IMR-90 (cell line): ENCODE measurements at regions not wholly inside any gene's neighbourhood (a gene's known extent, or its start where the extent isn't known, plus 50 kb on each side); places are given as distances from the start of the nearest gene placed in this dataset.

Experiments used
- ATAC-seq: fragments of 200-7000 bp; cut with Tn5 transposase; 2 replicates; pipeline ENCODE4 v1.9.1; 2020; ENCODE audit warnings: low read depth, mild to moderate bottlenecking, moderate library complexity
- BruUV-seq: library from RNA; stranded (reverse); fragments of 400-500 nt; replicated peaks from 2 replicates; lab custom pipeline; 2021; lab: Mats Ljungman, UMichigan
- CTCF ChIA-PET: fragments of 300-600 bp; formaldehyde crosslinking; extraction: SDS; loops from one replicate; lab custom pipeline; 2021; ENCODE audit warnings: antibody characterized with exemption; lab: Yijun Ruan, JAX
- POLR2A ChIA-PET: fragments of 300-600 bp; sonication (Branson Sonifier 250); formaldehyde crosslinking; loops from one replicate; lab custom pipeline; 2022; ENCODE audit warnings: antibody characterized with exemption; ENCODE audit not compliant: unreplicated experiment; lab: Charles Lee
- DNase-seq: peaks from one replicate; pipeline ENCODE4 v3.0.0; 2013
- H2AFZ ChIP-seq: replicated peaks from 2 replicates; pipeline ENCODE3; 2013; ENCODE audit warnings: low read length, mild to moderate bottlenecking; ENCODE audit not compliant: poor library complexity
- H2AK5ac ChIP-seq: 2 replicates; pipeline ENCODE4 v1.6.1; 2013; ENCODE audit warnings: low read depth, low read length, inconsistent platforms
- H2AK9ac ChIP-seq: replicated peaks from 2 replicates; pipeline ENCODE3; 2013; ENCODE audit warnings: mild to moderate bottlenecking, low read depth, low read length, moderate library complexity; ENCODE audit not compliant: poor library complexity
- H2BK120ac ChIP-seq: 2 replicates; pipeline ENCODE4 v1.6.1; 2013; ENCODE audit warnings: low read depth, low read length, inconsistent platforms
- H2BK15ac ChIP-seq: 3 replicates; pipeline ENCODE4 v1.6.1; 2013; ENCODE audit warnings: low read depth, low read length, inconsistent platforms
- H2BK20ac ChIP-seq: 2 replicates; pipeline ENCODE4 v1.6.1; 2013; ENCODE audit warnings: low read depth, mild to moderate bottlenecking, inconsistent platforms, low read length, moderate library complexity
- H2BK5ac ChIP-seq: 2 replicates; pipeline ENCODE4 v1.6.1; 2013; ENCODE audit warnings: mild to moderate bottlenecking, low read depth, low read length, inconsistent platforms; ENCODE audit not compliant: poor library complexity, severe bottlenecking
- H3K14ac ChIP-seq: replicated peaks from 2 replicates; pipeline ENCODE4 v1.6.1; 2013; ENCODE audit warnings: low read depth, low read length, inconsistent platforms
- H3K18ac ChIP-seq: 2 replicates; pipeline ENCODE4 v1.6.1; 2013; ENCODE audit warnings: low read depth, low read length, control low read depth
- H3K23ac ChIP-seq: 2 replicates; pipeline ENCODE4 v1.6.1; 2013; ENCODE audit warnings: low read depth, low read length, inconsistent platforms
- H3K27ac ChIP-seq: 2 replicates; pipeline ENCODE4 v1.5.1; 2013; ENCODE audit warnings: mild to moderate bottlenecking, control low read depth, low read length; ENCODE audit not compliant: insufficient read depth
- H3K27me3 ChIP-seq: 2 replicates; pipeline ENCODE4 v1.6.1; 2013; ENCODE audit warnings: low read length; ENCODE audit not compliant: control insufficient read depth, insufficient read depth
- H3K36me3 ChIP-seq: 2 replicates; pipeline ENCODE4 v1.6.1; 2013; ENCODE audit warnings: low read length, mixed read lengths; ENCODE audit not compliant: control insufficient read depth, insufficient read depth
- H3K4ac ChIP-seq: 2 replicates; pipeline ENCODE4 v1.6.1; 2013; ENCODE audit warnings: low read depth, low read length, inconsistent platforms
- H3K4me1 ChIP-seq: 2 replicates; pipeline ENCODE4 v1.6.1; 2013; ENCODE audit warnings: low read length, mixed read lengths; ENCODE audit not compliant: control insufficient read depth, insufficient read depth
- H3K4me2 ChIP-seq: 2 replicates; pipeline ENCODE4 v1.6.1; 2013; ENCODE audit warnings: low read depth, mild to moderate bottlenecking, control low read depth, low read length, moderate library complexity
- H3K4me3 ChIP-seq: 2 replicates; pipeline ENCODE4 v1.5.1; 2013; ENCODE audit warnings: low read depth, mild to moderate bottlenecking, control low read depth, low read length, moderate library complexity; ENCODE audit not compliant: insufficient read depth
- H3K56ac ChIP-seq: 2 replicates; pipeline ENCODE4 v1.6.1; 2013; ENCODE audit warnings: low read length, inconsistent platforms; ENCODE audit not compliant: insufficient read depth; ENCODE audit errors: extremely low read depth
- H3K79me1 ChIP-seq, 2 experiments: 2 replicates each; pipeline ENCODE4 v1.6.1; 2013; ENCODE audit warnings: low read length in 2 of 2, inconsistent platforms in 1 of 2, low read depth in 1 of 2
- H3K9ac ChIP-seq: 2 replicates; pipeline ENCODE4 v1.6.1; 2013; ENCODE audit warnings: low read depth, low read length, control low read depth
- H3K9me1 ChIP-seq: 2 replicates; pipeline ENCODE4 v1.6.1; 2013; ENCODE audit warnings: low read length, inconsistent platforms; ENCODE audit not compliant: insufficient read depth
- H3K9me3 ChIP-seq: 2 replicates; pipeline ENCODE4 v1.6.1; 2013; ENCODE audit warnings: low read length; ENCODE audit not compliant: control insufficient read depth, insufficient read depth
- H4K20me1 ChIP-seq: 2 replicates; pipeline ENCODE4 v1.6.1; 2013; ENCODE audit warnings: low read length, inconsistent platforms; ENCODE audit not compliant: insufficient read depth
- H4K5ac ChIP-seq: 2 replicates; pipeline ENCODE4 v1.6.1; 2013; ENCODE audit warnings: mild to moderate bottlenecking, low read depth, low read length, control low read depth
- H4K8ac ChIP-seq, 2 experiments: 2 replicates each; pipeline ENCODE4 v1.6.1; 2013; ENCODE audit warnings: low read depth in 2 of 2, low read length in 2 of 2, control low read depth in 1 of 2, inconsistent platforms in 1 of 2
- H4K91ac ChIP-seq: 2 replicates; pipeline ENCODE4 v1.6.1; 2013; ENCODE audit warnings: low read depth, low read length, inconsistent platforms; ENCODE audit not compliant: insufficient read depth
- BHLHE40 ChIP-seq: fragments of 150-350 bp; IDR thresholded peaks from 2 replicates; pipeline ENCODE4 v1.6.1; 2016; ENCODE audit warnings: mild to moderate bottlenecking, low read depth, low read length
- CEBPB ChIP-seq: IDR thresholded peaks from 2 replicates; pipeline ENCODE4 v1.6.1; 2012; ENCODE audit warnings: low read depth, low read length, improper control_type of control experiment
- CHD1 ChIP-seq: IDR thresholded peaks from 2 replicates; pipeline ENCODE4 v1.6.1; 2012; ENCODE audit warnings: low read depth, low read length, improper control_type of control experiment
- FOS ChIP-seq: fragments of 150-350 bp; IDR thresholded peaks from 2 replicates; pipeline ENCODE4 v1.6.1; 2016; ENCODE audit warnings: low read depth, low read length
- MAFK ChIP-seq: IDR thresholded peaks from 2 replicates; pipeline ENCODE4 v1.6.1; 2012; ENCODE audit warnings: low read depth, low read length, improper control_type of control experiment
- MAZ ChIP-seq: IDR thresholded peaks from 2 replicates; pipeline ENCODE4 v1.6.1; 2012; ENCODE audit warnings: low read depth, mild to moderate bottlenecking, low read length, improper control_type of control experiment, moderate library complexity, borderline replicate concordance
- MXI1 ChIP-seq: IDR thresholded peaks from 2 replicates; pipeline ENCODE4 v1.6.1; 2012; ENCODE audit warnings: low read depth, mild to moderate bottlenecking, low read length, moderate library complexity, borderline replicate concordance
- NFE2L2 ChIP-seq: fragments of 150-350 bp; IDR thresholded peaks from 2 replicates; pipeline ENCODE4 v1.6.1; 2016; ENCODE audit warnings: low read depth, mild to moderate bottlenecking, low read length
- POLR2A ChIP-seq: IDR thresholded peaks from 2 replicates; pipeline ENCODE4 v1.6.1; 2012; ENCODE audit warnings: mild to moderate bottlenecking, low read depth, low read length
- RAD21 ChIP-seq: IDR thresholded peaks from 2 replicates; pipeline ENCODE4 v1.6.1; 2012; ENCODE audit warnings: low read length, improper control_type of control experiment
- RCOR1 ChIP-seq: IDR thresholded peaks from 2 replicates; pipeline ENCODE4 v1.6.1; 2012; ENCODE audit warnings: mild to moderate bottlenecking, low read length, improper control_type of control experiment; ENCODE audit not compliant: insufficient replicate concordance
- RFX5 ChIP-seq: IDR thresholded peaks from 2 replicates; pipeline ENCODE4 v1.8.0; 2012; ENCODE audit warnings: low read depth, mild to moderate bottlenecking, low read length, moderate library complexity
- SMC3 ChIP-seq: fragments of 150-350 bp; IDR thresholded peaks from 2 replicates; pipeline ENCODE4 v1.6.1; 2016; ENCODE audit warnings: low read depth, mild to moderate bottlenecking, antibody characterized with exemption, low read length, moderate library complexity
- WGBS, 2 experiments: methylation state at CpG; one replicate each; pipeline versions ENCODE4 v1.1.5 to v1.1.7; 2013; ENCODE audit warnings: missing lambda C conversion rate in 2 of 2; ENCODE audit not compliant: insufficient read length in 1 of 2; ENCODE audit errors: extremely low coverage in 2 of 2; 5-methylcytosine and 5-hydroxymethylcytosine counted together
- dilution Hi-C: fragments of 300-500 bp; cut with HindIII; formaldehyde crosslinking; loops from one replicate; pipeline ENCODE4 v1.14.3; 2018; ENCODE audit warnings: low sequenced_read_pairs; ENCODE audit not compliant: unreplicated experiment
- in situ Hi-C: fragments of 300-500 bp; cut with MboI; formaldehyde crosslinking; loops from 3 replicates; pipeline ENCODE4 v1.14.3; 2019; ENCODE audit warnings: low sequenced_read_pairs, inconsistent platforms, mixed read lengths
- intact Hi-C: fragments of 100-400 bp; cut with micrococcal nuclease; formaldehyde crosslinking; loops from 2 replicates; pipeline ENCODE4 v1.10.0; 2022
- TF ChIP-seq, protein P1 (sequence below): conservative IDR thresholded peaks from 2 replicates; pipeline ENCODE4 v1.5.1; 2012; ENCODE audit warnings: mild to moderate bottlenecking, low read depth, low read length, improper control_type of control experiment

DNA sequence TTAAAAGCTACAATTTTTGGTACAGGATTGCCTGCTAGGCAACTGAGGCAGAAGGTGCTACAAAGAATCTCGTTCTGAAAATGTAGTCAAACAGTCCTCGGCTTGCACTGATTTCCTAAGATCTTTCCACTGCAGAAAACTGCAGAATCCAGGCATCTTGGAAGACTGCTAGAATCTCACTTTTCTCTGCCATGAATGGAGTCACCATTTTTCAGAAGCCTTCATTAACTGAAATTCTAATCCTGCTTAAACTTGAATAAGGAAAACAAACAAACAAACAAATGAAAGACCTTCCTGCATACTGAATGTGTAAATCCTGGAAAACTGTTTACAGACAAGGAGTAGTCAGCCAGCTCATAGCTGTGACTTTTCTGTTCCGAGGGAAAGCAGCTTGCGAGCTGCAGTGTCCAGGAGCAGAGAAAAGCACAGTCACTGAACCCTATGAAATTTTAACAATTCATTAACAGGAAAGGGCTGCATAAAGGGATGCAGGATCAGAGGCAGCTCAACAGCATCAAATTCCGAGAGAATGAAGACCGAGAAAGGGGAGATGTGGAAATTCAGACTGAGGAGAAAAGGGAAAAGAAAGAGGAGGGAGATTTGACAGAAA is 210.5 kb upstream of the PIK3C3 start (continued):
- TF ChIP-seq MAZ (no peak), CHD1 (no peak), MXI1 (no peak), NFE2L2 (no peak)

DNA sequence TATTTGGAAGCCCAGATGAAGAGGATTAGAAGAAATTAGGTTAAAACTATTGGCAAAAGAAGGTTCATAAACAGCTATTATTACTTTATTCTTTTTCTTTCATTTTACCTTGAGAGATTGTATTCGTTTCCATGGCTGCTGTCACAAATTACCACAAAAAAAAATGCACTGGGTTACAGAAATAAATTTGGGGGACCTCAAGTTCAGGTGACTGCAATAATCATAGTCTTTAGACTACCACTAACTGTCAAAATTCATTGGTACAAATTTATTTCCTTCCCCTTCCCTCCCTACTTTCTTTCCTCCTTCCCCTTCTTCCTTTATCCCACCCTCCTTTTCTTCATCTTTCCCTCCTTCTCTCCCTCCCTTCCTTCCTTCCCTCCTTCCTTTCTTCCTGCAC is 217.8 kb upstream of the PIK3C3 start:
- Histone ChIP-seq H3K23ac (no peak overlapping the region), H2BK120ac (no peak overlapping the region), H3K36me3 (no peaks in the 10 kb centered on the region), H2AK5ac (no peak overlapping the region), H3K79me1 (no peaks in the 10 kb centered on the region), H2AK9ac (no peak overlapping the region), H3K27me3 (no peaks in the 10 kb centered on the region), H2BK15ac (no peak overlapping the region), H3K4me2 (no peak overlapping the region), H3K18ac (no peak overlapping the region), H4K8ac (no peak overlapping the region), H3K14ac (no peak overlapping the region), H3K9ac (no peak overlapping the region), H4K91ac (no peak overlapping the region), H3K9me1 (no peaks in the 10 kb centered on the region), H2AFZ (no peak overlapping the region), H3K9me3 (no peaks in the 10 kb centered on the region), H3K27ac (no peak overlapping the region), H3K4me3 (no peak overlapping the region), H4K5ac (no peak overlapping the region), H3K56ac (no peak overlapping the region), H3K4me1 (no peaks in the 10 kb centered on the region), H3K4ac (no peak overlapping the region), H2BK5ac (no peak overlapping the region), H4K20me1 (no peaks in the 10 kb centered on the region), H2BK20ac (no peak overlapping the region)
- ChIA-PET CTCF (no interaction called here), POLR2A (no interaction called here)
- no CpG with 5 or more reads among the region's 1 CpG for WGBS, 2 experiments
- in situ Hi-C loops = no loop called here
- no TSS peak for BruUV-seq
- dilution Hi-C loops = no loop called here
- no peak for DNase-seq
- no peak for TF ChIP-seq FOS
- TF ChIP-seq SMC3 = no peak
- no peak for TF ChIP-seq RFX5
- no peak for TF ChIP-seq MXI1
- TF ChIP-seq, protein P1, sequence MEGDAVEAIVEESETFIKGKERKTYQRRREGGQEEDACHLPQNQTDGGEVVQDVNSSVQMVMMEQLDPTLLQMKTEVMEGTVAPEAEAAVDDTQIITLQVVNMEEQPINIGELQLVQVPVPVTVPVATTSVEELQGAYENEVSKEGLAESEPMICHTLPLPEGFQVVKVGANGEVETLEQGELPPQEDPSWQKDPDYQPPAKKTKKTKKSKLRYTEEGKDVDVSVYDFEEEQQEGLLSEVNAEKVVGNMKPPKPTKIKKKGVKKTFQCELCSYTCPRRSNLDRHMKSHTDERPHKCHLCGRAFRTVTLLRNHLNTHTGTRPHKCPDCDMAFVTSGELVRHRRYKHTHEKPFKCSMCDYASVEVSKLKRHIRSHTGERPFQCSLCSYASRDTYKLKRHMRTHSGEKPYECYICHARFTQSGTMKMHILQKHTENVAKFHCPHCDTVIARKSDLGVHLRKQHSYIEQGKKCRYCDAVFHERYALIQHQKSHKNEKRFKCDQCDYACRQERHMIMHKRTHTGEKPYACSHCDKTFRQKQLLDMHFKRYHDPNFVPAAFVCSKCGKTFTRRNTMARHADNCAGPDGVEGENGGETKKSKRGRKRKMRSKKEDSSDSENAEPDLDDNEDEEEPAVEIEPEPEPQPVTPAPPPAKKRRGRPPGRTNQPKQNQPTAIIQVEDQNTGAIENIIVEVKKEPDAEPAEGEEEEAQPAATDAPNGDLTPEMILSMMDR = no peak
- TF ChIP-seq CHD1 = no peak
- TF ChIP-seq BHLHE40 = no peak
- TF ChIP-seq POLR2A = no peak
- no peak for TF ChIP-seq RAD21
- no peak for TF ChIP-seq NFE2L2
- no peak for TF ChIP-seq MAFK
- no peak for TF ChIP-seq RCOR1
- TF ChIP-seq CEBPB = no peak
- no peak for TF ChIP-seq MAZ
- ATAC-seq = no peak
- intact Hi-C loops = no loop called here
